ENCODE measurements at regions not wholly inside any gene's neighbourhood (a gene's known extent, or its start where the extent isn't known, plus 50 kb on each side); places are given as distances from the start of the nearest gene placed in this dataset.
"Not testable (repeated sequence)": the region's sequence is repeated elsewhere in the genome, so short reads cannot be mapped to it uniquely, and the experiment has no call there.

GRCh38 chr9:79489261-79490000, 82.3 kb upstream of the TLE4 start:
- in situ Hi-C loops (cut with HindIII; ENCODE audit: low pct_unique_long_range_greater_than_20kb, low sequenced_read_pairs): no loop called here
- peak; percentile 43 for DNase-seq (ENCODE audit: low read depth)

- DNase-seq (ENCODE audit: low read depth): no peak
- in situ Hi-C loops (cut with HindIII; ENCODE audit: low pct_unique_long_range_greater_than_20kb, low sequenced_read_pairs): no loop called here
Measured at GRCh38 chr9:79490657-79491248, 81.0 kb upstream of the TLE4 start.

DNA sequence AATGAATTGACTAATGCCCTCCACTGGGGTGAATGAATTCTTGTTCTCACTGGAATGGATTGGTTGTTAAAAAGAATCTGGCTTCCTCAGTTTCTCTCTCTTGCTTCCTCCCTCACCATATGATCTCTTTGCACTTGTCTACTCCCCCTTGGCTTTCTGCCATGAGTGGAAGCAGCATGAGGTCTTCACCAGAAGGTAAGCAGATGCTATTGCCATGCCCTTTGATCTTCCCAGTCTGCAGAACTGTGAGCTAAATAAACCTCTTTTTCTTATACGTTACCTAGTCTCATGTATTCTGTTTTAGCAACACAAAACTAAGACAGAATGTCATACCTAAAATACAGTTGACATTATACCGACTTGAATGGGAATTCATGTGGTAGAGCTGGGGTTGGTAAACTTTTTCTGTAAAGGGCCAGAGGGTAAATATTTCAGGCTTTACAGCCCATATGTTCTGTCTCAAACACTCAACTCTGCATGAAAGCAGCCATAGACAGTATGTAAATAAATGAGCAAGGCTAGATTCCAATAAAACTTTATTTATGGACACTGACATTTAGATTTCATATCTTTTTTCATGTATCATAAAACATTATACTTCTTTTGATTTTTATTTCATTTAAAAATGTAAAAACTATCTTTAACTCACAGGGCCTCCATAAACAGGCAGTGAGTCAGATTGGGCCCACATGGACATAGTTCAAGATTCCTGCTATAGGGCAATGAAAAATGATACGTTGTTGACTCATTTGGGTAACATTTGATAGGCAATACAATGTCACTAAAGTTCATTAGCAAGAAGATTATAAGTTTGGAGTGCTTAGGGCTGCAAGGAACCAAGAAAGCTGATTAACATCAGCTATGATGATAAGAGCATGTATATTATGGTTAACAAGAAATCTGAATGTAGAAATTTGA, 79.4 kb upstream of the TLE4 start:
- in situ Hi-C loops (cut with HindIII; ENCODE audit: low pct_unique_long_range_greater_than_20kb, low sequenced_read_pairs): no loop called here
- no peak for DNase-seq (ENCODE audit: low read depth)

DNA sequence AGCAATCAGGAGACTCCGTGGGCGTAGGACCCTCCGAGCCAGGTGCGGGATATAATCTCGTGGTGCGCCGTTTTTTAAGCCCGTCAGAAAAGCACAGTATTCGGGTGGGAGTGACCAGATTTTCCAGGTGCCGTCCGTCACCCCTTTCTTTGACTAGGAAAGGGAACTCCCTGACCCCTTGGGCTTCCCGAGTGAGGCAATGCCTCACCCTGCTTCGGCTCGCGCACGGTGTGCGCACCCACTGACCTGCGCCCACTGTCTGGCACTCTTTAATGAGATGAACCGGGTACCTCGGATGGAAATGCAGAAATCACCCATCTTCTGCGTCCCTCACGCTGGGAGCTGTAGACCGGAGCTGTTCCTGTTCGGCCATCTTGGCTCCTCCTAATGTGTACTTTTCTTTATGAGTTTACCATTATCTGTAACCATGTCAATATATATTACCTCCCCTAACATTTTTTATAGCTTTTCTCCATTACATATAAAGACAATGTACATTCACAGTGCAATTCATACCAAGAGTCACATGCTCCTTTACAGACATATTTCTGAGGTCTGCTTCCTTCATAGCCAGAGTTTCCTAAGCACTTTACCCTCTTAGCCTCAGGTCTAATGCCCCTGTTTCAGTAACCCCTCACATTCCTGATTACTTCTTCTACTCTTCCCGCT, 71.4 kb upstream of the TLE4 start:
- in situ Hi-C loops (cut with HindIII; ENCODE audit: low pct_unique_long_range_greater_than_20kb, low sequenced_read_pairs); DNase-seq (ENCODE audit: low read depth): not testable (repeated sequence)

GRCh38 chr9:79501546-79501945, 70.2 kb upstream of the TLE4 start:
- in situ Hi-C loops (cut with HindIII; ENCODE audit: low pct_unique_long_range_greater_than_20kb, low sequenced_read_pairs): no loop called here
- DNase-seq (ENCODE audit: low read depth): no peak

- in situ Hi-C loops (cut with HindIII; ENCODE audit: low pct_unique_long_range_greater_than_20kb, low sequenced_read_pairs): no loop called here
- DNase-seq (ENCODE audit: low read depth): no peak
Measured at GRCh38 chr9:79507801-79508200, 64.0 kb upstream of the TLE4 start.

- in situ Hi-C loops (cut with HindIII; ENCODE audit: low pct_unique_long_range_greater_than_20kb, low sequenced_read_pairs): no loop called here
- no peak for DNase-seq (ENCODE audit: low read depth)
Measured at GRCh38 chr9:79512251-79512650, 59.5 kb upstream of the TLE4 start.
